ENCODE measurements at regions not wholly inside any gene's neighbourhood (a gene's known extent, or its start where the extent isn't known, plus 50 kb on each side); places are given as distances from the start of the nearest gene placed in this dataset.

- no peak for DNase-seq
These were observed 111.1 kb upstream of the ACSL4 start for GRCh38 chrX:109843963-109844751.

- no peak for DNase-seq
These were observed 111.9 kb upstream of the ACSL4 start for GRCh38 chrX:109844986-109845385.

GRCh38 chrX:109845996-109846395, 112.9 kb upstream of the ACSL4 start:
- no peak for DNase-seq

GRCh38 chrX:109847257-109848187, 114.5 kb upstream of the ACSL4 start:
- no peak for DNase-seq

GRCh38 chrX:109848461-109849050, 115.5 kb upstream of the ACSL4 start:
- no peak for DNase-seq

GRCh38 chrX:109854096-109854495, 121.0 kb upstream of the ACSL4 start:
- DNase-seq = no peak

GRCh38 chrX:109855501-109855900, 122.4 kb upstream of the ACSL4 start:
- DNase-seq = no peak

- peak; percentile 30 for DNase-seq
These were observed 123.9 kb upstream of the ACSL4 start for GRCh38 chrX:109856974-109857373.

GRCh38 chrX:109857584-109858228, 124.6 kb upstream of the ACSL4 start:
- DNase-seq = no peak

- no peak for DNase-seq
These were observed 125.7 kb upstream of the ACSL4 start for GRCh38 chrX:109858602-109859341.

- no peak for DNase-seq
These were observed 126.6 kb upstream of the ACSL4 start for GRCh38 chrX:109859651-109860050.

GRCh38 chrX:109862433-109862832, 129.4 kb upstream of the ACSL4 start:
- no peak for DNase-seq

GRCh38 chrX:109863811-109864210, 130.8 kb upstream of the ACSL4 start:
- no peak for DNase-seq

- DNase-seq = no peak
These were observed 131.6 kb upstream of the TMEM164 start for GRCh38 chrX:109871121-109871888.

- no peak for DNase-seq
These were observed 130.7 kb upstream of the TMEM164 start for GRCh38 chrX:109872021-109872732.

- DNase-seq = no peak
These were observed 129.3 kb upstream of the TMEM164 start for GRCh38 chrX:109873574-109873973.

- DNase-seq = no peak
These were observed 128.9 kb upstream of the TMEM164 start for GRCh38 chrX:109873983-109874382.

- DNase-seq = no peak
These were observed 128.4 kb upstream of the TMEM164 start for GRCh38 chrX:109874548-109874947.

- no peak for DNase-seq
These were observed 127.1 kb upstream of the TMEM164 start for GRCh38 chrX:109875831-109876230.

GRCh38 chrX:109878236-109878635, 124.7 kb upstream of the TMEM164 start:
- no peak for DNase-seq

GRCh38 chrX:109879991-109880390, 122.9 kb upstream of the TMEM164 start:
- DNase-seq = no peak
